ENCODE measurements at regions not wholly inside any gene's neighbourhood (a gene's known extent, or its start where the extent isn't known, plus 50 kb on each side); places are given as distances from the start of the nearest gene placed in this dataset.
A peak's percentile ranks its signal among the peaks of the same experiment; 100 is the strongest.

- intact Hi-C loops (cut with DNase I): no loop called here
- Histone ChIP-seq H3K36me3 (no peaks in the 10 kb centered on the region), H3K4me1 (no peaks in the 10 kb centered on the region), H3K27ac (no peak overlapping the region), H3K27me3 (no peaks in the 10 kb centered on the region), H3K4me3 (no peak overlapping the region), H3K9me3 (no peaks in the 10 kb centered on the region)
- peak; percentile 43 to 63 (median 58) for TF ChIP-seq CTCF (IDR thresholded peaks at IDR 0.05)
- no peak for TF ChIP-seq POLR2A (IDR thresholded peaks at IDR 0.05)
- 9% methylated on average over 28 of the region's 36 CpGs for WGBS (ENCODE audit: insufficient coverage, low coverage, low lambda C conversion rate, missing lambda C conversion rate)
- peak; percentile 82 to 86 (median 84) for ATAC-seq
- DNase-seq: peak in 1 of 3 donors; percentile 41
These were observed 110.1 kb upstream of the TMEM132D start for GRCh38 chr12:130013771-130014484.

GRCh38 chr12:130014485-130014807 is 110.6 kb upstream of the TMEM132D start:
- H3K27ac ChIP-seq: no peak overlapping the region
- no peak for ATAC-seq
- H3K36me3 ChIP-seq: no peaks in the 10 kb centered on the region
- H3K4me3 ChIP-seq: no peak overlapping the region
- intact Hi-C loops (cut with DNase I): no loop called here
- H3K9me3 ChIP-seq: no peaks in the 10 kb centered on the region
- 10% methylated on average over 11 of the region's 11 CpGs for WGBS (ENCODE audit: insufficient coverage, low coverage, low lambda C conversion rate, missing lambda C conversion rate)
- no peaks in the 10 kb centered on the region for H3K4me1 ChIP-seq
- DNase-seq: no peak
- H3K27me3 ChIP-seq: no peaks in the 10 kb centered on the region
- TF ChIP-seq POLR2A (IDR thresholded peaks at IDR 0.05) (no peak), CTCF (IDR thresholded peaks at IDR 0.05) (no peak)

GRCh38 chr12:130016194-130016593 is 112.4 kb upstream of the TMEM132D start:
- ATAC-seq (no peak), DNase-seq (no peak)
- TF ChIP-seq POLR2A (IDR thresholded peaks at IDR 0.05) (no peak), CTCF (IDR thresholded peaks at IDR 0.05) (no peak)
- H3K27ac ChIP-seq: no peak overlapping the region
- no peak overlapping the region for H3K4me3 ChIP-seq
- 36% methylated on average over 2 of the region's 5 CpGs for WGBS (ENCODE audit: insufficient coverage, low coverage, low lambda C conversion rate, missing lambda C conversion rate)
- no peaks in the 10 kb centered on the region for H3K9me3 ChIP-seq
- H3K36me3 ChIP-seq: no peaks in the 10 kb centered on the region
- intact Hi-C loops (cut with DNase I): no loop called here
- no peaks in the 10 kb centered on the region for H3K4me1 ChIP-seq
- no peaks in the 10 kb centered on the region for H3K27me3 ChIP-seq

- 97% methylated on average over 5 of the region's 17 CpGs for WGBS (ENCODE audit: insufficient coverage, low coverage, low lambda C conversion rate, missing lambda C conversion rate)
- DNase-seq (no peak), ATAC-seq (no peak)
- no peaks in the 10 kb centered on the region for H3K36me3 ChIP-seq
- no peak for TF ChIP-seq CTCF (IDR thresholded peaks at IDR 0.05)
- TF ChIP-seq POLR2A (IDR thresholded peaks at IDR 0.05): no peak
- no peak overlapping the region for H3K27ac ChIP-seq
- no peaks in the 10 kb centered on the region for H3K4me1 ChIP-seq
- no peaks in the 10 kb centered on the region for H3K9me3 ChIP-seq
- H3K4me3 ChIP-seq: no peak overlapping the region
- no peaks in the 10 kb centered on the region for H3K27me3 ChIP-seq
- intact Hi-C loops (cut with DNase I): no loop called here
These were observed 113.2 kb upstream of the TMEM132D start for GRCh38 chr12:130016986-130017385.
